Ascending aorta (tissue), 2 donors: ENCODE measurements at regions not wholly inside any gene's neighbourhood (a gene's known extent, or its start where the extent isn't known, plus 50 kb on each side); places are given as distances from the start of the nearest gene placed in this dataset.

ENCODE experiments used
- DNase-seq, 2 donors: peaks; one replicate each; pipeline ENCODE4 v3.0.0-alpha.2; 2019; ENCODE audit warnings: low spot score in 2 of 2
- H3K27ac ChIP-seq, 2 donors: fragments of 200-600 bp; sonication (generic); one replicate each; pipeline ENCODE4 v1.5.1; 2016 to 2017; ENCODE audit warnings: mild to moderate bottlenecking in 1 of 2
- H3K27me3 ChIP-seq: fragments of 200-600 bp; sonication (generic); one replicate; pipeline ENCODE4 v1.5.1; 2017
- H3K36me3 ChIP-seq, 2 donors: fragments of 200-600 bp; sonication (generic); one replicate each; pipeline ENCODE4 v1.5.1; 2016
- H3K4me1 ChIP-seq, 2 donors: fragments of 200-600 bp; sonication (generic); one replicate each; pipeline ENCODE4 v1.5.1; 2016 to 2017; ENCODE audit warnings: mild to moderate bottlenecking in 1 of 2
- H3K4me3 ChIP-seq, 2 donors: fragments of 200-600 bp; sonication (generic); one replicate each; pipeline ENCODE4 v1.5.1; 2016 to 2017; ENCODE audit warnings: mild to moderate bottlenecking in 1 of 2
- H3K9me3 ChIP-seq, 2 donors: fragments of 200-600 bp; sonication (generic); one replicate each; pipeline ENCODE4 v1.5.1; 2016
- intact Hi-C: fragments of 100-400 bp; cut with DNase I; formaldehyde crosslinking; loops from one replicate; pipeline ENCODE4 v1.15.1; 2023
- TF ChIP-seq, protein P1 (sequence below), 3 experiments: fragments of 200-600 bp in 2 of 3; fragments of 450-650 bp in 1 of 3; sonication (generic) in 2 of 3; IDR thresholded peaks; one replicate each; pipeline ENCODE4 v1.5.1; 2016 to 2019; ENCODE audit warnings: antibody characterized with exemption in 3 of 3, mild to moderate bottlenecking in 1 of 3, moderate library complexity in 1 of 3

- TF ChIP-seq, protein P1, sequence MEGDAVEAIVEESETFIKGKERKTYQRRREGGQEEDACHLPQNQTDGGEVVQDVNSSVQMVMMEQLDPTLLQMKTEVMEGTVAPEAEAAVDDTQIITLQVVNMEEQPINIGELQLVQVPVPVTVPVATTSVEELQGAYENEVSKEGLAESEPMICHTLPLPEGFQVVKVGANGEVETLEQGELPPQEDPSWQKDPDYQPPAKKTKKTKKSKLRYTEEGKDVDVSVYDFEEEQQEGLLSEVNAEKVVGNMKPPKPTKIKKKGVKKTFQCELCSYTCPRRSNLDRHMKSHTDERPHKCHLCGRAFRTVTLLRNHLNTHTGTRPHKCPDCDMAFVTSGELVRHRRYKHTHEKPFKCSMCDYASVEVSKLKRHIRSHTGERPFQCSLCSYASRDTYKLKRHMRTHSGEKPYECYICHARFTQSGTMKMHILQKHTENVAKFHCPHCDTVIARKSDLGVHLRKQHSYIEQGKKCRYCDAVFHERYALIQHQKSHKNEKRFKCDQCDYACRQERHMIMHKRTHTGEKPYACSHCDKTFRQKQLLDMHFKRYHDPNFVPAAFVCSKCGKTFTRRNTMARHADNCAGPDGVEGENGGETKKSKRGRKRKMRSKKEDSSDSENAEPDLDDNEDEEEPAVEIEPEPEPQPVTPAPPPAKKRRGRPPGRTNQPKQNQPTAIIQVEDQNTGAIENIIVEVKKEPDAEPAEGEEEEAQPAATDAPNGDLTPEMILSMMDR (IDR thresholded peaks at IDR 0.05), result no peak
- Histone ChIP-seq H3K27ac (no peak overlapping the region), H3K4me3 (no peak overlapping the region), H3K36me3 (no peaks in the 10 kb centered on the region), H3K27me3 (no peaks in the 10 kb centered on the region), H3K4me1 (no peaks in the 10 kb centered on the region), H3K9me3 (no peaks in the 10 kb centered on the region)
- intact Hi-C loops, result no loop called here
- DNase-seq, result no peak
These were observed 83.3 kb upstream of the PPM1H start for GRCh38 chr12:63018273-63018672.

- H3K4me1 ChIP-seq, result no peaks in the 10 kb centered on the region
- H3K27me3 ChIP-seq, result no peaks in the 10 kb centered on the region
- TF ChIP-seq, protein P1 (IDR thresholded peaks at IDR 0.05), result no peak
- H3K27ac ChIP-seq, result no peak overlapping the region
- no peak for DNase-seq
- no peaks in the 10 kb centered on the region for H3K36me3 ChIP-seq
- H3K9me3 ChIP-seq, result no peaks in the 10 kb centered on the region
- intact Hi-C loops, result no loop called here
- H3K4me3 ChIP-seq, result no peak overlapping the region
These were observed 78.4 kb upstream of the PPM1H start for GRCh38 chr12:63013302-63013701.

DNA sequence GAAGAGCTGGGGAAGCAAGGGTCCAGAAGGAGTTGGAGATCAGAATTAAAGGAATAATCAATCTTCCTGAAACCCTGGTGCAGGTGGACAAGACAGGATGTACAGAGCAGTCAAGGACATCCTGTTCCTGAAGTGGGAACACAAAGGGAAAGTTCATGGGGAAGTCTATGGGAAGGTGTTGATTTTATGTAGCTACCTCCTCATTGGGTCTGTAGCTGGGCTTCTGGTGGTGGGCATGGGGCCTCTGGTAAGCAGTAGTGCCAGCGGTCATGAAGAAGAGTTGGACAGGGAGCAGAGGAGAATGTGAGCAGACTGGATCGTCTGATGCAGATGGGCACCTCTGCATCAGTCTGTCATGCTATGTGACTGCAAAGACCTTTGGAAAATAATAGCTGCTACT lies 75.7 kb upstream of the PPM1H start:
- Histone ChIP-seq H3K9me3 (no peaks in the 10 kb centered on the region), H3K27me3 (no peaks in the 10 kb centered on the region), H3K27ac (no peak overlapping the region), H3K4me3 (no peak overlapping the region), H3K36me3 (no peaks in the 10 kb centered on the region), H3K4me1 (no peaks in the 10 kb centered on the region)
- TF ChIP-seq, protein P1 (IDR thresholded peaks at IDR 0.05), result no peak
- intact Hi-C loops, result no loop called here
- DNase-seq, result no peak

- Histone ChIP-seq H3K4me3 (no peak overlapping the region), H3K36me3 (no peaks in the 10 kb centered on the region), H3K27ac (no peak overlapping the region), H3K4me1 (no peaks in the 10 kb centered on the region), H3K27me3 (no peaks in the 10 kb centered on the region), H3K9me3 (no peaks in the 10 kb centered on the region)
- TF ChIP-seq, protein P1 (IDR thresholded peaks at IDR 0.05), result no peak
- DNase-seq, result no peak
- intact Hi-C loops, result no loop called here
These were observed 73.4 kb upstream of the PPM1H start for GRCh38 chr12:63008372-63008771.

DNA sequence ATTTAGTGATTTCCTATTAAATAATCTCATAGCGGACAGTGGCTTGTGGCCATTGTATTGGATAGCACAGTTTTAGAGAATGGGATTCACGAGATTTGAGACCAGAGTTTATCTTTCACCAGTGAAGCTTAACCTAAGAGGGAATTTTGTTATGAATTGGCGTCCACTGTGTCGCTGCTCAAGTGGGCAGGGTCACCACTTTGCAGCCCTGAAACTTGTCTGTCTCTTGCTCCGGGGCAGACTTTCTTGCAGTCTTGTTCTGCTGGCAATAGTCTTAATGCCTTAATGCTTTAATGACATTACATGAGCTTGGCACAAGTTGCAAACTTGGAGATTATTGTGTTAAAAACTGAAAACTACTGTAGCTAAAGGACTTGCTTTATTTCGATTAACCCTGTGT lies 72.8 kb upstream of the PPM1H start:
- intact Hi-C loops, result no loop called here
- DNase-seq, result no peak
- Histone ChIP-seq H3K9me3 (no peaks in the 10 kb centered on the region), H3K36me3 (no peaks in the 10 kb centered on the region), H3K27ac (no peak overlapping the region), H3K4me1 (no peaks in the 10 kb centered on the region), H3K27me3 (no peaks in the 10 kb centered on the region), H3K4me3 (no peak overlapping the region)
- TF ChIP-seq, protein P1 (IDR thresholded peaks at IDR 0.05), result no peak

- Histone ChIP-seq H3K27ac (no peak overlapping the region), H3K27me3 (no peaks in the 10 kb centered on the region), H3K9me3 (no peaks in the 10 kb centered on the region), H3K4me3 (no peak overlapping the region), H3K36me3 (no peaks in the 10 kb centered on the region), H3K4me1 (no peaks in the 10 kb centered on the region)
- TF ChIP-seq, protein P1 (IDR thresholded peaks at IDR 0.05), result no peak
- intact Hi-C loops, result no loop called here
- no peak for DNase-seq
These were observed 71.6 kb upstream of the PPM1H start for GRCh38 chr12:63006536-63006935.
